ENCODE measurements at regions not wholly inside any gene's neighbourhood (a gene's known extent, or its start where the extent isn't known, plus 50 kb on each side); places are given as distances from the start of the nearest gene placed in this dataset.

GRCh38 chr12:98456576-98457573 is 58.5 kb upstream of the TMPO start:
- Histone ChIP-seq H3K4me3 (peak overlapping the region; percentile 27 to 54 (median 42)), H3K9me3 (no peaks in the 10 kb centered on the region), H3K4me1 (no peaks in the 10 kb centered on the region), H3K36me3 (no peaks in the 10 kb centered on the region), H3K27me3 (no peaks in the 10 kb centered on the region), H3K27ac (peak overlapping the region in 1 of 4 donors; percentile 8)
- TF ChIP-seq POLR2A (IDR thresholded peaks at IDR 0.05) = no peak
- no peak for TF ChIP-seq CTCF (IDR thresholded peaks at IDR 0.05)
- DNase-seq = peak in 1 of 3 donors; percentile 55

- no peak for TF ChIP-seq POLR2A (IDR thresholded peaks at IDR 0.05)
- no peak for TF ChIP-seq CTCF (IDR thresholded peaks at IDR 0.05)
- Histone ChIP-seq H3K27me3 (no peaks in the 10 kb centered on the region), H3K4me3 (no peak overlapping the region), H3K9me3 (no peaks in the 10 kb centered on the region), H3K36me3 (no peaks in the 10 kb centered on the region), H3K4me1 (no peaks in the 10 kb centered on the region), H3K27ac (no peak overlapping the region)
- no peak for DNase-seq
These were observed 51.2 kb upstream of the TMPO start for GRCh38 chr12:98464190-98464589.

- Histone ChIP-seq H3K27me3 (no peaks in the 10 kb centered on the region), H3K36me3 (no peaks in the 10 kb centered on the region), H3K27ac (no peak overlapping the region), H3K9me3 (no peaks in the 10 kb centered on the region), H3K4me3 (no peak overlapping the region), H3K4me1 (no peaks in the 10 kb centered on the region)
- DNase-seq = no peak
- no peak for TF ChIP-seq POLR2A (IDR thresholded peaks at IDR 0.05)
- no peak for TF ChIP-seq CTCF (IDR thresholded peaks at IDR 0.05)
These were observed 49.9 kb upstream of the TMPO start for GRCh38 chr12:98465505-98465904.

Small RNA genes in the stretch of these regions (small RNA-seq; reads per million reads assigned to genes)
- gene AC018659.1 = 0 reads per million in 2 donors
- gene MIR4303 = 0 reads per million in 2 donors
- gene MIR4495 = 0 reads per million in 2 donors
- 0 reads per million in 2 donors for gene RNU4-41P
- 0 to 0.06 reads per million in 2 donors for gene RNU6-36P

Measured in Peyer's patch (tissue), 4 donors.